Lung microvascular endothelial cell (primary cell): ENCODE measurements at regions not wholly inside any gene's neighbourhood (a gene's known extent, or its start where the extent isn't known, plus 50 kb on each side); places are given as distances from the start of the nearest gene placed in this dataset.

Source experiments
- DNase-seq, 2 donors: peaks; one replicate each; pipeline versions ENCODE4 v3.0.0 to v3.0.0-alpha.2; 2010; ENCODE audit warnings: low read depth in 2 of 2

- DNase-seq, result no peak
These were observed 734.5 kb downstream of the GALR1 start for GRCh38 chr18:77984178-77984577.

- no peak for DNase-seq
These were observed 735.2 kb downstream of the GALR1 start for GRCh38 chr18:77984833-77985232.

- DNase-seq, result no peak
These were observed 736.1 kb downstream of the GALR1 start for GRCh38 chr18:77985526-77986281.

GRCh38 chr18:77990131-77990530 lies 740.5 kb downstream of the GALR1 start:
- DNase-seq, result no peak

GRCh38 chr18:77990901-77991300 lies 741.3 kb downstream of the GALR1 start:
- DNase-seq, result no peak

GRCh38 chr18:77992057-77992456 lies 742.4 kb downstream of the GALR1 start:
- no peak for DNase-seq

- DNase-seq, result no peak
These were observed 743.7 kb downstream of the GALR1 start for GRCh38 chr18:77993188-77993981.

- no peak for DNase-seq
These were observed 745.9 kb downstream of the GALR1 start for GRCh38 chr18:77995593-77995992.

GRCh38 chr18:77996737-77997136 lies 747.1 kb downstream of the GALR1 start:
- no peak for DNase-seq

- no peak for DNase-seq
These were observed 752.2 kb downstream of the GALR1 start for GRCh38 chr18:78001811-78002210.

GRCh38 chr18:78006006-78006773 lies 756.5 kb downstream of the GALR1 start:
- no peak for DNase-seq

- no peak for DNase-seq
These were observed 757.2 kb downstream of the GALR1 start for GRCh38 chr18:78006774-78007260.

GRCh38 chr18:78010363-78010762 lies 760.7 kb downstream of the GALR1 start:
- DNase-seq, result no peak

- no peak for DNase-seq
These were observed 768.2 kb downstream of the GALR1 start for GRCh38 chr18:78017869-78018268.

- no peak for DNase-seq
These were observed 771.5 kb downstream of the GALR1 start for GRCh38 chr18:78021196-78021595.

- no peak for DNase-seq
These were observed 781.9 kb downstream of the GALR1 start for GRCh38 chr18:78031589-78031988.

GRCh38 chr18:78031991-78032390 lies 782.3 kb downstream of the GALR1 start:
- DNase-seq, result no peak

GRCh38 chr18:78032574-78032973 lies 782.9 kb downstream of the GALR1 start:
- no peak for DNase-seq

- no peak for DNase-seq
These were observed 785.1 kb downstream of the GALR1 start for GRCh38 chr18:78034755-78035154.

GRCh38 chr18:78041218-78041617 lies 791.6 kb downstream of the GALR1 start:
- DNase-seq, result no peak

GRCh38 chr18:78046631-78047030 lies 797.0 kb downstream of the GALR1 start:
- no peak for DNase-seq

GRCh38 chr18:78049281-78049680 lies 799.6 kb downstream of the GALR1 start:
- no peak for DNase-seq
